HFFc6 (cell line): ENCODE measurements at regions not wholly inside any gene's neighbourhood (a gene's known extent, or its start where the extent isn't known, plus 50 kb on each side); places are given as distances from the start of the nearest gene placed in this dataset.

Experiments used
- DNase-seq: peaks from one replicate; pipeline ENCODE4 v3.0.0-alpha.2; 2018
- H3K27ac Mint-ChIP-seq: 2 replicates; pipeline ENCODE4 v1.8.0; 2020; ENCODE audit warnings: mild to moderate bottlenecking, mixed read lengths
- H3K27me3 Mint-ChIP-seq: 2 replicates; pipeline ENCODE4 v1.8.0; 2021; ENCODE audit warnings: mild to moderate bottlenecking, moderate library complexity, mixed read lengths; ENCODE audit not compliant: insufficient read depth
- H3K36me3 Mint-ChIP-seq: 2 replicates; pipeline ENCODE4 v1.8.0; 2021; ENCODE audit warnings: low read depth, mixed read lengths
- H3K4me1 Mint-ChIP-seq: 2 replicates; pipeline ENCODE4 v1.8.0; 2020; ENCODE audit warnings: low read depth, mixed read lengths
- H3K4me3 Mint-ChIP-seq: 2 replicates; pipeline ENCODE4 v1.8.0; 2020; ENCODE audit warnings: mild to moderate bottlenecking, moderate library complexity, mixed read lengths
- H3K9me3 Mint-ChIP-seq: 2 replicates; pipeline ENCODE4 v1.8.0; 2020; ENCODE audit warnings: mild to moderate bottlenecking, mixed read lengths
- TF ChIP-seq, protein P1 (sequence below): fragments of 200-600 bp; sonication (generic); IDR thresholded peaks from 2 replicates; pipeline ENCODE4 v1.5.0; 2021; ENCODE audit warnings: antibody characterized with exemption, mild to moderate bottlenecking

DNA sequence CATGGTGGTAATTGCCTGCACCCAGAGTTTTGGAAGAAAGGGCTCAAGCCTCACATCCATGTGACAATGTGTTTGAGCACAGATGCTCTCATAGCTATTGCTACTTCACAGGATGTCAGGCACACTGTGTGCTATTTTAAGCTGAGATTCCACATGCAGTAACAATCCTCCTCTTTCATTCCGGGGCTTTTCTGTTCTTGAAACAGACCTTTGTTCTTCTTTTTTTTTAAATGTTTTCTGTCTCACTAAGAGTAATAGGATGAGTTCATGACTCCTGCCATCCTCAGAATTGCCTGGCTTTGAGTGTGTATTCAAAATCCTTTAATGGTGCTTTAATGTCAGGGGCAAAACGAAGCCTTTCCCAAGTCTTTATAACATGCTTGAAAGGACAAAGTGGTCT is 198.9 kb downstream of the ABCC12 start:
- Mint-ChIP-seq H3K27me3 (peaks cover 15% of the 10 kb centered on the region), H3K4me1 (no peaks in the 10 kb centered on the region), H3K4me3 (no peak overlapping the region), H3K27ac (no peak overlapping the region), H3K9me3 (no peaks in the 10 kb centered on the region), H3K36me3 (no peaks in the 10 kb centered on the region)
- TF ChIP-seq, protein P1, sequence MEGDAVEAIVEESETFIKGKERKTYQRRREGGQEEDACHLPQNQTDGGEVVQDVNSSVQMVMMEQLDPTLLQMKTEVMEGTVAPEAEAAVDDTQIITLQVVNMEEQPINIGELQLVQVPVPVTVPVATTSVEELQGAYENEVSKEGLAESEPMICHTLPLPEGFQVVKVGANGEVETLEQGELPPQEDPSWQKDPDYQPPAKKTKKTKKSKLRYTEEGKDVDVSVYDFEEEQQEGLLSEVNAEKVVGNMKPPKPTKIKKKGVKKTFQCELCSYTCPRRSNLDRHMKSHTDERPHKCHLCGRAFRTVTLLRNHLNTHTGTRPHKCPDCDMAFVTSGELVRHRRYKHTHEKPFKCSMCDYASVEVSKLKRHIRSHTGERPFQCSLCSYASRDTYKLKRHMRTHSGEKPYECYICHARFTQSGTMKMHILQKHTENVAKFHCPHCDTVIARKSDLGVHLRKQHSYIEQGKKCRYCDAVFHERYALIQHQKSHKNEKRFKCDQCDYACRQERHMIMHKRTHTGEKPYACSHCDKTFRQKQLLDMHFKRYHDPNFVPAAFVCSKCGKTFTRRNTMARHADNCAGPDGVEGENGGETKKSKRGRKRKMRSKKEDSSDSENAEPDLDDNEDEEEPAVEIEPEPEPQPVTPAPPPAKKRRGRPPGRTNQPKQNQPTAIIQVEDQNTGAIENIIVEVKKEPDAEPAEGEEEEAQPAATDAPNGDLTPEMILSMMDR = no peak
- DNase-seq = no peak

DNA sequence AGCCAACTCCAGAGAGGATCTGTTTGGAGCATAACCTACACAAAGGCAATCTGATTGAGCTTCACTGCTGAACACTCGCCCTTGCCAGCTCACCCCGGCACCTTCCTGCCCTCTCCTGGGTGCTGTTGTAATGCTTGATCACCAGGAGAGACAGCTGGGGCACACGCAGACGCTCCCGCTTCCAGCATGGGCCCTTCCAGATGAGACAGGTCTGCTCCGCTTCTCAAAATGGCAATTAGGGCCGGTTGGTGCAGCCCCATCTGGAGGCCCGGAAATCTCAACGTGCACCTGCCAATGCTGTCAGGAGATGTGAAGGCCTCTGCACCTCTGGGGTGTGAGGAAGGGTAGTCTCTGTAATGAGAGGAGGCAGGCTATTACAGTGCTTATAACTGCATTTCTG is 206.1 kb downstream of the ABCC12 start:
- TF ChIP-seq, protein P1 = no peak
- H3K36me3 Mint-ChIP-seq = no peaks in the 10 kb centered on the region
- H3K27me3 Mint-ChIP-seq = peaks cover 32% of the 10 kb centered on the region
- H3K4me1 Mint-ChIP-seq = no peaks in the 10 kb centered on the region
- no peak overlapping the region for H3K4me3 Mint-ChIP-seq
- DNase-seq = no peak
- peaks cover 8% of the 10 kb centered on the region for H3K9me3 Mint-ChIP-seq
- H3K27ac Mint-ChIP-seq = no peak overlapping the region

DNA sequence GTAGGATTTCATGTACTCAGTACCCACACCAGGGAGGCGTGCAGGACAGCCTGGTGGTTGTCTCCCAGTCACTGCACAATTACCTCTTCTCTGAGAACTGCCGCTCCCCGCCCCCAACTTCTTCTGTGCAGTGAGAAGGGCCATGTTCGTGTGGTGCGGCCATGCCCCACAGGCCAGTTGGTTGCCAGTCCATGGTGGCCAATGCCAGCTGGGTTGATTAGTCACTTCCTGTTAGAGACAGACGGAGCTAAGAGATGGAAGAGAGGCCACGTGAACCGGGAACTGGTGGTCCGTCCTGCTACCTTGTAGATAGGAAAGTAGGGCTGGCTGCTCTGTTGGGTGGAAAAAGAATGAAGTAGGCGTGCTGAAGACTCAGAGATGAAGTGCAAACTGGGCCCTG is 206.5 kb downstream of the ABCC12 start:
- Mint-ChIP-seq H3K27me3 (peaks cover 36% of the 10 kb centered on the region), H3K9me3 (peaks cover 8% of the 10 kb centered on the region), H3K27ac (no peak overlapping the region), H3K4me1 (no peaks in the 10 kb centered on the region), H3K36me3 (no peaks in the 10 kb centered on the region), H3K4me3 (no peak overlapping the region)
- DNase-seq = no peak
- TF ChIP-seq, protein P1 = no peak

DNA sequence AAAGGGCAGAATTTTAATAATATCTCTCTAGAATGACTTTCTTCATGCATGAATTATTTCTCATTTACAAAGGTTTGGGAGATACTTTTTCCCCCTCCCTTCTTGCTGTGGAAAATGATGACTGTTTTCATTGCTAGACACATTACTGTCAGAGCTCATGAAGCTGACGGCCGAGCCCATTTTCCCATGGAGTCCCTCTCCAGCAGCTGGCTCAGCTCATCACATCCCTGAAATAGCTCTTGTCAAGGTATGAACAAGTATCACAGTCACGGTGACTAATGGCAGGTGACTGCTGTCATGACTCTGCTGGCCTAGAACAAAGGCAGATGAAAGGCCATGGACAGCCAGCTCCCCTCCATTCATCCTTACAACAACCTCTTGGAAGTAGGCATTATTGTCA is 208.1 kb downstream of the ABCC12 start:
- Mint-ChIP-seq H3K27me3 (peaks cover 40% of the 10 kb centered on the region), H3K27ac (no peak overlapping the region), H3K9me3 (peaks cover 8% of the 10 kb centered on the region), H3K4me1 (no peaks in the 10 kb centered on the region), H3K4me3 (no peak overlapping the region), H3K36me3 (no peaks in the 10 kb centered on the region)
- TF ChIP-seq, protein P1 = no peak
- no peak for DNase-seq

DNA sequence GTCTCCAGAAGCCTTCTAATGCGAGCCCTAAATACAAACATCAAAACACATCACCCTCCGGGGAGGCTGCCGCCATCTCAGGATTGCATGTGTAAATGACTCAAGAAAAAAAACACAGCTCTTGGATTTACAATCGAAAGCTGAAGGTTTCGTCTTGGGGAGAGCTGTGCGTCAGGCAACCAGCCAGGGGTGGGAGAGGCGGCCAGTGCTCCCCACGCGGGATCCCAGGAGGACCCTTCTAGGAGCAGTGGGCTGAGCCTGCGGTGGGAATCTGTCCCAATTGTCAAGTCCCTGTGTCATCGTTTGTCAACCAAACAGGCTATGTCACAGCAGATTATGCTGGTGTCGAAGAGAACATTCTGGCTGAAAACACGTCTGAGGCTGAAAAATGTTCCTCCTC is 209.7 kb downstream of the ABCC12 start:
- no peak for DNase-seq
- no peak overlapping the region for H3K27ac Mint-ChIP-seq

More for the DNA sequence above, 209.7 kb downstream of the ABCC12 start:
- TF ChIP-seq, protein P1 = no peak
- H3K36me3 Mint-ChIP-seq = no peaks in the 10 kb centered on the region
- H3K4me1 Mint-ChIP-seq = no peaks in the 10 kb centered on the region
- peaks cover 38% of the 10 kb centered on the region for H3K27me3 Mint-ChIP-seq
- H3K4me3 Mint-ChIP-seq = no peak overlapping the region
- peaks cover 7% of the 10 kb centered on the region for H3K9me3 Mint-ChIP-seq
